ENCODE measurements at regions not wholly inside any gene's neighbourhood (a gene's known extent, or its start where the extent isn't known, plus 50 kb on each side); places are given as distances from the start of the nearest gene placed in this dataset.

GRCh38 chr3:107966276-107966675 is 124.6 kb downstream of the CD47 start:
- TF ChIP-seq CTCF (IDR thresholded peaks at IDR 0.05) (no peak), POLR2A (IDR thresholded peaks at IDR 0.05) (no peak)

Measured in Peyer's patch (tissue), 4 donors.